K562 (cell line): ENCODE measurements at regions not wholly inside any gene's neighbourhood (a gene's known extent, or its start where the extent isn't known, plus 50 kb on each side); places are given as distances from the start of the nearest gene placed in this dataset.

ENCODE experiments used
- ATAC-seq: fragments of 200-7000 bp; cut with Tn5 transposase; 3 replicates; pipeline ENCODE4 v1.9.1; 2020; ENCODE audit warnings: moderate library complexity
- BruUV-seq: library from RNA; stranded (reverse); fragments of 400-500 nt; replicated peaks from 2 replicates; lab custom pipeline; 2021; lab: Mats Ljungman, UMichigan
- CTCF ChIA-PET: fragments of 300-600 bp; formaldehyde crosslinking; extraction: SDS; loops from one replicate; lab custom pipeline; 2021; ENCODE audit warnings: low intra/inter-chr PET ratio; lab: Yijun Ruan, JAX
- POLR2A ChIA-PET: fragments of 300-600, 350-650 bp; sonication (Branson Sonifier 250); formaldehyde crosslinking; extraction: SDS; loops from one replicate; lab custom pipeline; 2021; ENCODE audit warnings: antibody characterized with exemption, inconsistent platforms; lab: Yijun Ruan, JAX
- DNase-seq, 4 experiments: peaks; one replicate each; pipeline versions ENCODE4 v3.0.0 to v3.0.0-alpha.2; 2011 to 2018; ENCODE audit warnings: low spot score in 3 of 4, mixed read lengths in 3 of 4; ENCODE audit errors: extremely low read depth in 1 of 4
- FAIRE-seq: peaks from 2 replicates; lab custom pipeline; 2011; peaks lifted over from hg19 to GRCh38; lab: Jason Lieb, UNC
- H2AFZ ChIP-seq: 2 replicates; pipeline ENCODE4 v1.6.0; 2011; ENCODE audit warnings: low read depth, low read length, control low read depth, inconsistent platforms
- H3K27ac ChIP-seq: fragments of 200-600 bp; 3 replicates; pipeline ENCODE4 v1.8.0; 2011; ENCODE audit warnings: low read depth, mild to moderate bottlenecking, control low read depth, inconsistent platforms, low read length, moderate library complexity, mixed read lengths; ENCODE audit errors: extremely low read depth
- H3K27me3 ChIP-seq, 2 experiments: fragments of 300-600 bp in 1 of 2; 2 replicates in 1 of 2; 3 replicates in 1 of 2; pipeline versions ENCODE4 v1.6.0 to v1.8.0; 2011; ENCODE audit warnings: inconsistent platforms in 2 of 2, low read length in 2 of 2, mild to moderate bottlenecking in 1 of 2, mixed read lengths in 1 of 2, moderate library complexity in 1 of 2; ENCODE audit not compliant: control insufficient read depth in 2 of 2, insufficient read depth in 2 of 2
- H3K36me3 ChIP-seq: fragments of 300-600 bp; 3 replicates; pipeline ENCODE4 v1.8.0; 2011; ENCODE audit warnings: mild to moderate bottlenecking, low read length, inconsistent platforms; ENCODE audit not compliant: control insufficient read depth, insufficient read depth
- H3K4me1 ChIP-seq, 2 experiments: fragments of 200-600 bp in 1 of 2; replicated peaks in 1 of 2; 2 replicates in 1 of 2; 3 replicates in 1 of 2; pipeline versions ENCODE4 v1.5.1 to v1.8.0; 2011; ENCODE audit warnings: inconsistent platforms in 2 of 2, low read length in 2 of 2, mild to moderate bottlenecking in 1 of 2, mixed read lengths in 1 of 2, moderate library complexity in 1 of 2; ENCODE audit not compliant: control insufficient read depth in 2 of 2, insufficient read depth in 2 of 2
- H3K4me2 ChIP-seq: 2 replicates; pipeline ENCODE4 v1.6.1; 2011; ENCODE audit warnings: low read length, control low read depth, inconsistent platforms, mixed read lengths; ENCODE audit not compliant: insufficient read depth
- H3K4me3 ChIP-seq: fragments of 200-600 bp; sonication (generic), shearing (Covaris generic); 2 replicates; pipeline ENCODE4 v1.5.1; 2016; ENCODE audit warnings: control low read depth, inconsistent platforms
- H3K79me2 ChIP-seq: fragments of 200-600 bp; 3 replicates; pipeline ENCODE4 v1.8.0; 2011; ENCODE audit warnings: low read length, inconsistent platforms; ENCODE audit not compliant: control insufficient read depth, insufficient read depth
- H3K9ac ChIP-seq, 2 experiments: 2 replicates each; pipeline versions ENCODE4 v1.6.0 to v1.6.1; 2011; ENCODE audit warnings: low read depth in 2 of 2, low read length in 2 of 2, control low read depth in 1 of 2, inconsistent platforms in 1 of 2, mild to moderate bottlenecking in 1 of 2, mixed read lengths in 1 of 2; ENCODE audit not compliant: insufficient read depth in 1 of 2
- H3K9me1 ChIP-seq: one replicate; pipeline ENCODE4 v1.6.0; 2011; ENCODE audit warnings: inconsistent platforms, mild to moderate bottlenecking, low read length, moderate library complexity; ENCODE audit not compliant: control insufficient read depth, insufficient read depth
- H3K9me3 ChIP-seq: replicated peaks from 2 replicates; pipeline ENCODE4 v1.5.1; 2011; ENCODE audit warnings: low read depth, low read length, inconsistent platforms; ENCODE audit not compliant: control insufficient read depth, insufficient read depth
- H4K20me1 ChIP-seq: replicated peaks from 2 replicates; pipeline ENCODE4 v1.6.1; 2011; ENCODE audit warnings: low read length, inconsistent platforms, mixed read lengths; ENCODE audit not compliant: control insufficient read depth, insufficient read depth
- FOXK2 ChIP-seq, 2 experiments: fragments of 450-650 bp; IDR thresholded peaks in 1 of 2; conservative IDR thresholded peaks in 1 of 2; 2 replicates each; pipeline ENCODE4 v1.6.1; 2016; ENCODE audit warnings: low read depth in 2 of 2, mild to moderate bottlenecking in 1 of 2
- HIVEP1 ChIP-seq: fragments of 250-450 bp; sonication (Bioruptor Pico); IDR thresholded peaks from 2 replicates; pipeline ENCODE4 v1.4.0; 2020; ENCODE audit warnings: mild to moderate bottlenecking
- IRF2 ChIP-seq: sonication (generic); formaldehyde crosslinking; IDR thresholded peaks from 2 replicates; pipeline ENCODE4 v1.8.1; 2022; ENCODE audit warnings: mild to moderate bottlenecking, missing genetic modification reagents
- NUFIP1 ChIP-seq: fragments of 450-650 bp; IDR thresholded peaks from 2 replicates; pipeline ENCODE4 v1.6.1; 2018; ENCODE audit not compliant: partially characterized antibody
- SMAD2 ChIP-seq: fragments of 150-350 bp; IDR thresholded peaks from 2 replicates; pipeline ENCODE4 v1.6.1; 2014; ENCODE audit warnings: low read depth, mild to moderate bottlenecking, low read length
- TRIM25 ChIP-seq: fragments of 450-650 bp; IDR thresholded peaks from 2 replicates; pipeline ENCODE4 v1.7.0; 2016; ENCODE audit warnings: borderline replicate concordance
- ZNF280B ChIP-seq: fragments of 250-450 bp; sonication (Bioruptor Pico); IDR thresholded peaks from 2 replicates; pipeline ENCODE4 v1.5.1; 2021; ENCODE audit warnings: mild to moderate bottlenecking
- ZNF436 ChIP-seq: fragments of 250-450, 450-650 bp; sonication (Bioruptor Pico); formaldehyde crosslinking; IDR thresholded peaks from 2 replicates; pipeline ENCODE4 v1.7.0; 2020; ENCODE audit warnings: mild to moderate bottlenecking
- ZNF507 ChIP-seq: conservative IDR thresholded peaks from 2 replicates; pipeline ENCODE4 v1.6.1; 2017; ENCODE audit warnings: missing genetic modification characterization, missing compliant biosample characterization
- ZNF644 ChIP-seq: fragments of 200-800 bp; sonication (Bioruptor generic); IDR thresholded peaks from 2 replicates; pipeline ENCODE4 v1.6.1; 2016; ENCODE audit warnings: low read depth, missing genetic modification characterization, missing compliant biosample characterization
- ZNF696 ChIP-seq: fragments of 250-450 bp; sonication (Bioruptor Pico); conservative IDR thresholded peaks from 2 replicates; pipeline ENCODE4 v1.4.0; 2020; ENCODE audit warnings: mild to moderate bottlenecking, moderate library complexity
- WGBS: fragments of 100-300 bp; shearing (Covaris generic); methylation state at CpG from one replicate; pipeline ENCODE4 v1.1.6; 2016; ENCODE audit warnings: low coverage, mixed read lengths; ENCODE audit not compliant: insufficient coverage; ENCODE audit errors: missing lambda C conversion rate; 5-methylcytosine and 5-hydroxymethylcytosine counted together
- in situ Hi-C: fragments of 300-500 bp; cut with MboI; formaldehyde crosslinking; loops from 4 replicates; pipeline ENCODE4 v1.15.0; 2018; ENCODE audit warnings: inconsistent platforms, mixed read lengths
- intact Hi-C: fragments of 100-400 bp; cut with micrococcal nuclease; formaldehyde crosslinking; loops from 2 replicates; pipeline ENCODE4 v1.14.2; 2022
- TF ChIP-seq, protein P1 (sequence below): fragments of 450-650 bp; formaldehyde crosslinking; IDR thresholded peaks from 2 replicates; pipeline ENCODE4 v1.4.0; 2020; ENCODE audit warnings: mild to moderate bottlenecking
- TF ChIP-seq, protein P2 (sequence below): fragments of 250-450 bp; sonication (Bioruptor Pico); IDR thresholded peaks from 2 replicates; pipeline ENCODE4 v1.5.0; 2022; ENCODE audit warnings: mild to moderate bottlenecking

- POLR2A ChIA-PET, result no interaction called here
- no peaks in the 10 kb centered on the region for H3K36me3 ChIP-seq
- no peak for ATAC-seq
- FAIRE-seq, result no peak
- DNase-seq, result no peak
- intact Hi-C loops, result no loop called here
- H3K9me3 ChIP-seq, result no peaks in the 10 kb centered on the region
- no peaks in the 10 kb centered on the region for H3K4me1 ChIP-seq
- CTCF ChIA-PET, result no interaction called here
- no peaks in the 10 kb centered on the region for H3K79me2 ChIP-seq
- H3K4me3 ChIP-seq, result no peak overlapping the region
- H3K27me3 ChIP-seq, result peaks cover 0 to 4% of the 10 kb centered on the region in 2 experiments; a peak in 2 of 5 replicates
- in situ Hi-C loops, result no loop called here
- BruUV-seq, result no TSS peak
- no peak overlapping the region for H3K9ac ChIP-seq
- no peaks in the 10 kb centered on the region for H3K9me1 ChIP-seq
- no peak overlapping the region for H3K4me2 ChIP-seq
- no peak overlapping the region for H2AFZ ChIP-seq
- WGBS, result 0% methylated on average over 12 of the region's 12 CpGs
- no peaks in the 10 kb centered on the region for H4K20me1 ChIP-seq
- no peak overlapping the region for H3K27ac ChIP-seq
- TF ChIP-seq NUFIP1, result no peak
- TF ChIP-seq, protein P1, sequence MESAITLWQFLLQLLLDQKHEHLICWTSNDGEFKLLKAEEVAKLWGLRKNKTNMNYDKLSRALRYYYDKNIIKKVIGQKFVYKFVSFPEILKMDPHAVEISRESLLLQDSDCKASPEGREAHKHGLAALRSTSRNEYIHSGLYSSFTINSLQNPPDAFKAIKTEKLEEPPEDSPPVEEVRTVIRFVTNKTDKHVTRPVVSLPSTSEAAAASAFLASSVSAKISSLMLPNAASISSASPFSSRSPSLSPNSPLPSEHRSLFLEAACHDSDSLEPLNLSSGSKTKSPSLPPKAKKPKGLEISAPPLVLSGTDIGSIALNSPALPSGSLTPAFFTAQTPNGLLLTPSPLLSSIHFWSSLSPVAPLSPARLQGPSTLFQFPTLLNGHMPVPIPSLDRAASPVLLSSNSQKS (CRISPR knock-in tag), result no peak
- no peak for TF ChIP-seq TRIM25
- TF ChIP-seq, protein P2, sequence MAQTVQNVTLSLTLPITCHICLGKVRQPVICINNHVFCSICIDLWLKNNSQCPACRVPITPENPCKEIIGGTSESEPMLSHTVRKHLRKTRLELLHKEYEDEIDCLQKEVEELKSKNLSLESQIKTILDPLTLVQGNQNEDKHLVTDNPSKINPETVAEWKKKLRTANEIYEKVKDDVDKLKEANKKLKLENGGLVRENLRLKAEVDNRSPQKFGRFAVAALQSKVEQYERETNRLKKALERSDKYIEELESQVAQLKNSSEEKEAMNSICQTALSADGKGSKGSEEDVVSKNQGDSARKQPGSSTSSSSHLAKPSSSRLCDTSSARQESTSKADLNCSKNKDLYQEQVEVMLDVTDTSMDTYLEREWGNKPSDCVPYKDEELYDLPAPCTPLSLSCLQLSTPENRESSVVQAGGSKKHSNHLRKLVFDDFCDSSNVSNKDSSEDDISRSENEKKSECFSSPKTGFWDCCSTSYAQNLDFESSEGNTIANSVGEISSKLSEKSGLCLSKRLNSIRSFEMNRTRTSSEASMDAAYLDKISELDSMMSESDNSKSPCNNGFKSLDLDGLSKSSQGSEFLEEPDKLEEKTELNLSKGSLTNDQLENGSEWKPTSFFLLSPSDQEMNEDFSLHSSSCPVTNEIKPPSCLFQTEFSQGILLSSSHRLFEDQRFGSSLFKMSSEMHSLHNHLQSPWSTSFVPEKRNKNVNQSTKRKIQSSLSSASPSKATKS (CRISPR knock-in tag), result no peak
- no peak for TF ChIP-seq ZNF696 (CRISPR knock-in tag)
- no peak for TF ChIP-seq FOXK2 (conservative IDR thresholded peaks at IDR 0.05 in 1 of 2, IDR thresholded peaks at IDR 0.05 in 1 of 2; ENCODE audit: low read depth in 2 of 2)
- no peak for TF ChIP-seq ZNF644 (tag)
- TF ChIP-seq ZNF507 (tag), result no peak
- no peak for TF ChIP-seq ZNF436 (CRISPR knock-in tag)
- TF ChIP-seq IRF2 (CRISPR knock-in tag), result no peak
- TF ChIP-seq SMAD2, result no peak
- TF ChIP-seq HIVEP1 (CRISPR knock-in tag), result no peak
- TF ChIP-seq ZNF280B (CRISPR knock-in tag), result no peak
Measured at GRCh38 chr4:186979961-186980745, 256.5 kb upstream of the FAT1 start.
